Esophagus squamous epithelium (tissue), 5 donors: ENCODE measurements at regions not wholly inside any gene's neighbourhood (a gene's known extent, or its start where the extent isn't known, plus 50 kb on each side); places are given as distances from the start of the nearest gene placed in this dataset.

Experiments used
- DNase-seq: peaks from one replicate; lab custom pipeline; 2025; lab: John Stamatoyannopoulos, UW
- H3K27ac ChIP-seq, 4 donors: fragments of 200-600 bp; sonication (generic); one replicate each; pipeline ENCODE4 v1.5.1; 2016 to 2019; ENCODE audit warnings: mild to moderate bottlenecking in 1 of 4
- H3K27me3 ChIP-seq, 4 donors: fragments of 200-600 bp; sonication (generic); 1 replicate in 3 of 4; 2 replicates in 1 of 4; pipeline versions ENCODE4 v1.5.1 to v1.6.0; 2017 to 2021; ENCODE audit warnings: antibody characterized with exemption in 1 of 4
- H3K36me3 ChIP-seq, 3 donors: fragments of 200-600 bp; sonication (generic); one replicate each; pipeline ENCODE4 v1.5.1; 2016 to 2019
- H3K4me1 ChIP-seq, 3 donors: fragments of 200-600 bp; sonication (generic); one replicate each; pipeline ENCODE4 v1.5.1; 2017 to 2019
- H3K4me3 ChIP-seq, 4 donors: fragments of 200-600 bp; sonication (generic); 1 replicate in 3 of 4; 2 replicates in 1 of 4; pipeline ENCODE4 v1.5.1; 2016 to 2019; ENCODE audit warnings: mild to moderate bottlenecking in 2 of 4, moderate library complexity in 1 of 4
- H3K9me3 ChIP-seq, 3 donors: fragments of 200-600 bp; sonication (generic); one replicate each; pipeline ENCODE4 v1.5.1; 2016 to 2019
- POLR2A ChIP-seq, 4 donors: fragments of 450-650 bp; IDR thresholded peaks; one replicate each; pipeline ENCODE4 v1.6.1; 2017; ENCODE audit warnings: antibody characterized with exemption in 4 of 4, mild to moderate bottlenecking in 4 of 4, moderate library complexity in 3 of 4
- WGBS, 2 donors: methylation state at CpG; one replicate each; pipeline ENCODE4 v1.1.5; 2018; 5-methylcytosine and 5-hydroxymethylcytosine counted together
- intact Hi-C: fragments of 100-400 bp; cut with DNase I; formaldehyde crosslinking; loops from one replicate; pipeline ENCODE4 v1.15.0; 2022
- TF ChIP-seq, protein P1 (sequence below), 6 experiments: fragments of 450-650 bp in 4 of 6; fragments of 200-600 bp in 2 of 6; sonication (generic) in 2 of 6; IDR thresholded peaks; one replicate each; pipeline ENCODE4 v1.5.1; 2016 to 2019; ENCODE audit warnings: antibody characterized with exemption in 6 of 6, mild to moderate bottlenecking in 4 of 6, moderate library complexity in 4 of 6
- donor health status: DM: yes; HTN: yes; CAD: no.

- H3K9me3 ChIP-seq, result no peaks in the 10 kb centered on the region
- intact Hi-C loops, result no loop called here
- H3K4me1 ChIP-seq, result no peaks in the 10 kb centered on the region
- no peak overlapping the region for H3K4me3 ChIP-seq
- DNase-seq, result no peak
- H3K36me3 ChIP-seq, result no peaks in the 10 kb centered on the region
- TF ChIP-seq, protein P1, sequence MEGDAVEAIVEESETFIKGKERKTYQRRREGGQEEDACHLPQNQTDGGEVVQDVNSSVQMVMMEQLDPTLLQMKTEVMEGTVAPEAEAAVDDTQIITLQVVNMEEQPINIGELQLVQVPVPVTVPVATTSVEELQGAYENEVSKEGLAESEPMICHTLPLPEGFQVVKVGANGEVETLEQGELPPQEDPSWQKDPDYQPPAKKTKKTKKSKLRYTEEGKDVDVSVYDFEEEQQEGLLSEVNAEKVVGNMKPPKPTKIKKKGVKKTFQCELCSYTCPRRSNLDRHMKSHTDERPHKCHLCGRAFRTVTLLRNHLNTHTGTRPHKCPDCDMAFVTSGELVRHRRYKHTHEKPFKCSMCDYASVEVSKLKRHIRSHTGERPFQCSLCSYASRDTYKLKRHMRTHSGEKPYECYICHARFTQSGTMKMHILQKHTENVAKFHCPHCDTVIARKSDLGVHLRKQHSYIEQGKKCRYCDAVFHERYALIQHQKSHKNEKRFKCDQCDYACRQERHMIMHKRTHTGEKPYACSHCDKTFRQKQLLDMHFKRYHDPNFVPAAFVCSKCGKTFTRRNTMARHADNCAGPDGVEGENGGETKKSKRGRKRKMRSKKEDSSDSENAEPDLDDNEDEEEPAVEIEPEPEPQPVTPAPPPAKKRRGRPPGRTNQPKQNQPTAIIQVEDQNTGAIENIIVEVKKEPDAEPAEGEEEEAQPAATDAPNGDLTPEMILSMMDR (IDR thresholded peaks at IDR 0.05), result no peak
- TF ChIP-seq POLR2A (IDR thresholded peaks at IDR 0.05), result no peak
- no peaks in the 10 kb centered on the region for H3K27me3 ChIP-seq
- WGBS, 2 donors, result 76% methylated on average over 4 of the region's 4 CpGs; no CpG with 5 or more reads in 1 of the 2 donors
- no peak overlapping the region for H3K27ac ChIP-seq
Measured at GRCh38 chr3:160136421-160136820, 88.8 kb upstream of the C3orf80 start.

GRCh38 chr3:160139291-160139690 is 85.9 kb upstream of the C3orf80 start:
- Histone ChIP-seq H3K4me1 (no peaks in the 10 kb centered on the region), H3K9me3 (no peaks in the 10 kb centered on the region), H3K27me3 (no peaks in the 10 kb centered on the region), H3K27ac (no peak overlapping the region), H3K36me3 (no peaks in the 10 kb centered on the region), H3K4me3 (no peak overlapping the region)
- TF ChIP-seq, protein P1 (IDR thresholded peaks at IDR 0.05), result no peak
- TF ChIP-seq POLR2A (IDR thresholded peaks at IDR 0.05), result no peak
- WGBS, 2 donors, result 33 to 42% methylated on average over 3 of the region's 3 CpGs
- DNase-seq, result no peak
- intact Hi-C loops, result no loop called here

DNA sequence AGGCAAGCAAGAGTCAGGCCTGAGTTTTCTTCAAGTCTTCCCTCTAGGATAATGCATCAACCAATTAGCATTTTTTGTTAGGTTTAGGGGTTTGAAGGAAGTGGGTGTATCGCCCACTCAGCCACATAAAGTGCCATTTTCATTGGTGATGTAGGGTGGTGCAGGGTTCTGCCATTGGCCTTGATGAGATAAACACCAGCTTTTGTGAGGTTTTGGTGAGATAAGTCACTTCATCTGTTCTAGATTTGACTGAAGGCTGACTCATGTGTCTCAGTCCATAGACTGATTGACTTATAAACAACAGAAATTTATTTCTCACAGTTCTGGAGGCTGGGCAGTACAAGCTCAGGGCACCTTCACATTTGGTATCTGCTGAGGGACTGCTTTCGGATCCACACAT is 84.5 kb upstream of the C3orf80 start:
- WGBS, 2 donors, result 87 to 94% methylated on average over 2 of the region's 2 CpGs
- Histone ChIP-seq H3K4me3 (no peak overlapping the region), H3K27ac (no peak overlapping the region), H3K27me3 (no peaks in the 10 kb centered on the region), H3K36me3 (no peaks in the 10 kb centered on the region), H3K4me1 (no peaks in the 10 kb centered on the region), H3K9me3 (no peaks in the 10 kb centered on the region)
- intact Hi-C loops, result no loop called here
- DNase-seq, result no peak
- no peak for TF ChIP-seq POLR2A (IDR thresholded peaks at IDR 0.05)
- TF ChIP-seq, protein P1 (IDR thresholded peaks at IDR 0.05), result no peak

DNA sequence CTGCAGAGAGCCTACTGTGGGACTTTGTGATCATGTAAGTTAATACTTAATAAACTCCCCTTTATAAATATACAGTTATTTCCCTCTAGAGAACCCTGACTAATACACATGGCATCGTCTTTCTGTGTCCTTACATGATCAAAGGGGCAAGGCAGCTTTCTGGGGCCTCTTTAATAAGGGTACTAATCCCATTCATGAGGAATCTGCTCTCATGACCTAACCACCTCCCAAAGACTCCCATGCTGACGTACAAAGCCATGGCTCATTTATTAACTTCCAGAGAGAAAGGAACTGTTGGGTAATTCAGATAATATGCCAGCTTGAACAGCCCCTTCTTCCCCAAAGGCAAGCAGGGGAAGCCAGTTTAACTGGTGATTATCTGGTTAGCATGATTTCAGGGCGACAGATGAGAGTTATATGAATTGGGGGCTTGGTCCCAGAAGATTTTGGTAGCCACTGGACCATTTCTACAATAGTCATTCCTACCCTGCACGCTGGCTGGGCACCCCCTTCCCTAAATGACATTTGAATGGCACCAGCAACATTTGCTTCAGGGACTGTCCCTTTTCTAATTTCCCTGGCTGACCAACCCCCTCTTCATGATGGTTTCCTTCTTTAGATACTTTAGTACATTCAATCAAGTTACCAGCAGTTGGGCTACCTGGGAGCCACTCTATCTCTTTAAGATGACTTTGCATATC is 83.6 kb upstream of the C3orf80 start:
- Histone ChIP-seq H3K27ac (no peak overlapping the region), H3K4me1 (no peaks in the 10 kb centered on the region), H3K36me3 (no peaks in the 10 kb centered on the region), H3K27me3 (no peaks in the 10 kb centered on the region), H3K9me3 (no peaks in the 10 kb centered on the region), H3K4me3 (no peak overlapping the region)
- TF ChIP-seq POLR2A (IDR thresholded peaks at IDR 0.05), result no peak
- TF ChIP-seq, protein P1 (IDR thresholded peaks at IDR 0.05), result no peak
- intact Hi-C loops, result no loop called here
- 36 to 42% methylated on average over 4 of the region's 4 CpGs for WGBS, 2 donors
- no peak for DNase-seq

DNA sequence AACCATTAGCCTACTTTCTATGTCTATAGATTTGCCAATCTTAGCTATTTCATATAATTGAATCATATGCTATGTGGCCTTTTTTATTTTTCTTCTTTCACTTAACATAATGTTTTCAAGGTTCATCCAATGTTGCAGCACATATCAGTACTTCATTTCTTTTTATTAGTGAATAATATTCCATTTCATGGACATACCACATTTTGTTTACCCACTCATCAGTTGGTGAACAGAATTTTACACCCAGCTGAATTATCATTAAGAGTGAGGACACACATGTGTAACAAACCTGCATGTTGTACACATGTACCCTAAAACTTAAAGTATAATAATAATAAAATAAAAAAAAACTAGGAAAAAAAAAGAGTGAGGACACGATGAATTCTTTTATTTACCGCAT is 81.7 kb upstream of the C3orf80 start:
- whole genome bisulfite sequencing, 2 donors, result 94 to 96% methylated on average over 2 of the region's 2 CpGs
- intact Hi-C loops, result no loop called here
- Histone ChIP-seq H3K36me3 (no peaks in the 10 kb centered on the region), H3K4me1 (no peaks in the 10 kb centered on the region), H3K27ac (no peak overlapping the region), H3K4me3 (no peak overlapping the region), H3K9me3 (no peaks in the 10 kb centered on the region), H3K27me3 (no peaks in the 10 kb centered on the region)
- no peak for DNase-seq
- TF ChIP-seq, protein P1 (IDR thresholded peaks at IDR 0.05), result no peak
- no peak for TF ChIP-seq POLR2A (IDR thresholded peaks at IDR 0.05)
